VCaP (cell line): ENCODE measurements at regions not wholly inside any gene's neighbourhood (a gene's known extent, or its start where the extent isn't known, plus 50 kb on each side); places are given as distances from the start of the nearest gene placed in this dataset.

Experiments used
- H3K27ac ChIP-seq: fragments of 450-650 bp; 2 replicates; pipeline ENCODE4 v1.5.1; 2017
- CTCF ChIP-seq: fragments of 450-650 bp; conservative IDR thresholded peaks from 2 replicates; pipeline ENCODE4 v1.5.1; 2017; ENCODE audit warnings: mild to moderate bottlenecking, moderate library complexity

GRCh38 chr5:62017092-62017491 lies 288.9 kb upstream of the KIF2A start:
- TF ChIP-seq CTCF, result no peak

GRCh38 chr5:62029303-62029702 lies 276.7 kb upstream of the KIF2A start:
- TF ChIP-seq CTCF, result no peak
- H3K27ac ChIP-seq, result no peak overlapping the region

More at GRCh38 chr5:62017092-62017491, 288.9 kb upstream of the KIF2A start:
- H3K27ac ChIP-seq, result no peak overlapping the region

GRCh38 chr5:62030326-62030725 lies 275.7 kb upstream of the KIF2A start:
- no peak overlapping the region for H3K27ac ChIP-seq
- TF ChIP-seq CTCF, result no peak

GRCh38 chr5:62038024-62038423 lies 268.0 kb upstream of the KIF2A start:
- TF ChIP-seq CTCF, result no peak
- no peak overlapping the region for H3K27ac ChIP-seq

GRCh38 chr5:62041156-62041756 lies 264.8 kb upstream of the KIF2A start:
- no peak for TF ChIP-seq CTCF
- no peak overlapping the region for H3K27ac ChIP-seq

GRCh38 chr5:62042007-62042406 lies 264.0 kb upstream of the KIF2A start:
- TF ChIP-seq CTCF, result no peak
- H3K27ac ChIP-seq, result no peak overlapping the region

GRCh38 chr5:62043289-62044280 lies 262.4 kb upstream of the KIF2A start:
- H3K27ac ChIP-seq, result no peak overlapping the region

More at GRCh38 chr5:62043289-62044280, 262.4 kb upstream of the KIF2A start:
- no peak for TF ChIP-seq CTCF
